ENCODE measurements at regions not wholly inside any gene's neighbourhood (a gene's known extent, or its start where the extent isn't known, plus 50 kb on each side); places are given as distances from the start of the nearest gene placed in this dataset.

DNA sequence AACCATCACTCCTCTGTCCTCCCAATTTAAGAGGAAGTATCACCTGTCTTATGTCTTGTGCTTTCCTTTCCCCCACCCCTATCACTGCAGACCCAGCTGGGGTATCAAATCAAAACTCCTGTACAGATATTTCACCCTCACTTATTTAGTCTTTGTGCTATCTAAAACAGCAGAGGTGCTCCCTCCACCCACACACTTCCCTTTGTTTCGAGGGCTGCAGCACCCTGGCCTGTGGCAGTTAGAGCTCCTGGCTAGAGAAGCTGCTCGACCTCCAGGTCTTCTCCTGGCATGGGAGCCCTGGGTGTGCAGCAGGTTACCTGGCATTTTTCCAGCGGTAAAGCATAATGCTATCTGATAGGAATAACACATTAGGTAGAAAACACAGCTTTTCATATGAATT is 181.4 kb upstream of the BCL6 start:
- TF ChIP-seq, protein P1, sequence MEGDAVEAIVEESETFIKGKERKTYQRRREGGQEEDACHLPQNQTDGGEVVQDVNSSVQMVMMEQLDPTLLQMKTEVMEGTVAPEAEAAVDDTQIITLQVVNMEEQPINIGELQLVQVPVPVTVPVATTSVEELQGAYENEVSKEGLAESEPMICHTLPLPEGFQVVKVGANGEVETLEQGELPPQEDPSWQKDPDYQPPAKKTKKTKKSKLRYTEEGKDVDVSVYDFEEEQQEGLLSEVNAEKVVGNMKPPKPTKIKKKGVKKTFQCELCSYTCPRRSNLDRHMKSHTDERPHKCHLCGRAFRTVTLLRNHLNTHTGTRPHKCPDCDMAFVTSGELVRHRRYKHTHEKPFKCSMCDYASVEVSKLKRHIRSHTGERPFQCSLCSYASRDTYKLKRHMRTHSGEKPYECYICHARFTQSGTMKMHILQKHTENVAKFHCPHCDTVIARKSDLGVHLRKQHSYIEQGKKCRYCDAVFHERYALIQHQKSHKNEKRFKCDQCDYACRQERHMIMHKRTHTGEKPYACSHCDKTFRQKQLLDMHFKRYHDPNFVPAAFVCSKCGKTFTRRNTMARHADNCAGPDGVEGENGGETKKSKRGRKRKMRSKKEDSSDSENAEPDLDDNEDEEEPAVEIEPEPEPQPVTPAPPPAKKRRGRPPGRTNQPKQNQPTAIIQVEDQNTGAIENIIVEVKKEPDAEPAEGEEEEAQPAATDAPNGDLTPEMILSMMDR (conservative IDR thresholded peaks at IDR 0.05; ENCODE audit: low read length), result no peak
- TF ChIP-seq EZH2phosphoT487 (IDR thresholded peaks at IDR 0.05; ENCODE audit: borderline replicate concordance, low read depth, low read length), result no peak
